ENCODE measurements at regions not wholly inside any gene's neighbourhood (a gene's known extent, or its start where the extent isn't known, plus 50 kb on each side); places are given as distances from the start of the nearest gene placed in this dataset.
"Not testable (repeated sequence)": the region's sequence is repeated elsewhere in the genome, so short reads cannot be mapped to it uniquely, and the experiment has no call there.

- H3K9me3 ChIP-seq (ENCODE audit: low read length); H2AFZ ChIP-seq (ENCODE audit: low read length); H3K4me1 ChIP-seq (ENCODE audit: insufficient read depth, low read length); H3K4me2 ChIP-seq (ENCODE audit: low read depth, low read length); ATAC-seq; in situ Hi-C loops (cut with HindIII; ENCODE audit: extremely low pct_ligation_motif_present, low pct_unique_long_range_greater_than_20kb); H3K36me3 ChIP-seq (replicated peaks in 1 of 2; ENCODE audit: control insufficient read depth in 1 of 2, insufficient read depth in 2 of 2, low read length in 2 of 2); H3K27me3 ChIP-seq (ENCODE audit: control insufficient read depth in 1 of 2, insufficient read depth in 2 of 2, low read length in 2 of 2); H3K27ac ChIP-seq (ENCODE audit: extremely low read length, insufficient read depth, low read length); H3K4me3 ChIP-seq (replicated peaks in 1 of 3; ENCODE audit: insufficient read depth in 1 of 3, low read depth in 2 of 3, low read length in 3 of 3); intact Hi-C loops (cut with micrococcal nuclease; ENCODE audit: unreplicated experiment); H4K20me1 ChIP-seq (ENCODE audit: insufficient read depth, low read length); H3K9ac ChIP-seq (ENCODE audit: insufficient read depth, low read depth, low read length); BruUV-seq (replicated peaks); H3K79me2 ChIP-seq (ENCODE audit: insufficient read depth, low read length); POLR2A ChIA-PET; CTCF ChIA-PET (ENCODE audit: low intra/inter-chr PET ratio, low total read pairs); FAIRE-seq; DNase-seq (ENCODE audit: low spot score): not testable (repeated sequence)
- peak; percentile 72; the same call in 1 of the 2 replicates for TF ChIP-seq ZNF431 (CRISPR knock-in tag; IDR thresholded peaks at IDR 0.05; ENCODE audit: borderline replicate concordance, low read depth)
- 4% methylated on average over 4 of the region's 4 CpGs for WGBS (ENCODE audit: low lambda C conversion rate)
Measured at GRCh38 chr14:58775130-58775529, 137.4 kb downstream of the DACT1 start.

GRCh38 chr14:58776516-58776915 lies 138.8 kb downstream of the DACT1 start:
- H3K4me1 ChIP-seq (ENCODE audit: insufficient read depth, low read length): no peaks in the 10 kb centered on the region
- intact Hi-C loops (cut with micrococcal nuclease; ENCODE audit: unreplicated experiment) (no loop called here), in situ Hi-C loops (cut with HindIII; ENCODE audit: extremely low pct_ligation_motif_present, low pct_unique_long_range_greater_than_20kb) (no loop called here)
- DNase-seq (ENCODE audit: low spot score): no peak
- no peak overlapping the region for H3K27ac ChIP-seq (ENCODE audit: extremely low read length, insufficient read depth, low read length)
- H3K4me3 ChIP-seq (replicated peaks in 1 of 3; ENCODE audit: insufficient read depth in 1 of 3, low read depth in 2 of 3, low read length in 3 of 3): no peak overlapping the region
- H3K9me3 ChIP-seq (ENCODE audit: low read length): no peaks in the 10 kb centered on the region; the same call in 1 of the 2 replicates
- no peaks in the 10 kb centered on the region for H4K20me1 ChIP-seq (ENCODE audit: insufficient read depth, low read length)
- ChIA-PET CTCF (ENCODE audit: low intra/inter-chr PET ratio, low total read pairs) (no interaction called here), POLR2A (no interaction called here)
- no peaks in the 10 kb centered on the region for H3K36me3 ChIP-seq (replicated peaks in 1 of 2; ENCODE audit: control insufficient read depth in 1 of 2, insufficient read depth in 2 of 2, low read length in 2 of 2)
- 44% methylated on average over 4 of the region's 4 CpGs for WGBS (ENCODE audit: low lambda C conversion rate)
- no peak for ATAC-seq
- no peaks in the 10 kb centered on the region for H3K79me2 ChIP-seq (ENCODE audit: insufficient read depth, low read length)
- no peak overlapping the region for H2AFZ ChIP-seq (ENCODE audit: low read length)
- H3K27me3 ChIP-seq (ENCODE audit: control insufficient read depth in 1 of 2, insufficient read depth in 2 of 2, low read length in 2 of 2): no peaks in the 10 kb centered on the region
- FAIRE-seq: no peak
- no peak overlapping the region for H3K4me2 ChIP-seq (ENCODE audit: low read depth, low read length)
- no peak overlapping the region for H3K9ac ChIP-seq (ENCODE audit: insufficient read depth, low read depth, low read length)
- BruUV-seq (replicated peaks): no TSS peak
- TF ChIP-seq GTF3A (CRISPR knock-in tag; conservative IDR thresholded peaks at IDR 0.05) (no peak), PREB (CRISPR knock-in tag; IDR thresholded peaks at IDR 0.05) (no peak), KIAA2018 (CRISPR knock-in tag; IDR thresholded peaks at IDR 0.05; ENCODE audit: borderline replicate concordance) (no peak), HNRNPL (IDR thresholded peaks at IDR 0.05; ENCODE audit: low read depth, low read length) (no peak), ADNP (CRISPR knock-in tag; IDR thresholded peaks at IDR 0.05) (no peak), GATAD1 (CRISPR knock-in tag; IDR thresholded peaks at IDR 0.05) (no peak), ZNF432 (CRISPR knock-in tag; IDR thresholded peaks at IDR 0.05; ENCODE audit: borderline replicate concordance) (no peak)

Measured in HepG2 (cell line).